ENCODE measurements at regions not wholly inside any gene's neighbourhood (a gene's known extent, or its start where the extent isn't known, plus 50 kb on each side); places are given as distances from the start of the nearest gene placed in this dataset.

DNA sequence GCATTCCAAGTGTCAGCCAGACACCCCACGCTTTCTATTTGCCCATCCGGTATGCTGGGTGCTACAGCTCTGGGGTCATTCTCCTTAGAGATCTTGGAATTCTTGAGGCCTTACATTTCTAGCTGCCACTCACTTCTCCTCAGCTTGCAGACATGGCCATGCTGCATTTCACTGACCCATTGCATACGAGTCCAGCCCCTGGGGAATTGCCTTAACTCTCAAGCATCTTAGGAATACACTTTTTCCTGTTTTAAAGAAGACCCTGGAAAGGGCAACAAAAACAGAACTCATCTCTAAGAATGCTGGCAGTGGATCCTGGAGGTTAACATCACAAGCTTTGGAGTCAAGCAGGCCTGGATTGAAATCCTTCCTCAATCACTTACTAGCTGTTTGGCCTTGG, 122.0 kb upstream of the LNX1 start:
- TF ChIP-seq, protein P1, sequence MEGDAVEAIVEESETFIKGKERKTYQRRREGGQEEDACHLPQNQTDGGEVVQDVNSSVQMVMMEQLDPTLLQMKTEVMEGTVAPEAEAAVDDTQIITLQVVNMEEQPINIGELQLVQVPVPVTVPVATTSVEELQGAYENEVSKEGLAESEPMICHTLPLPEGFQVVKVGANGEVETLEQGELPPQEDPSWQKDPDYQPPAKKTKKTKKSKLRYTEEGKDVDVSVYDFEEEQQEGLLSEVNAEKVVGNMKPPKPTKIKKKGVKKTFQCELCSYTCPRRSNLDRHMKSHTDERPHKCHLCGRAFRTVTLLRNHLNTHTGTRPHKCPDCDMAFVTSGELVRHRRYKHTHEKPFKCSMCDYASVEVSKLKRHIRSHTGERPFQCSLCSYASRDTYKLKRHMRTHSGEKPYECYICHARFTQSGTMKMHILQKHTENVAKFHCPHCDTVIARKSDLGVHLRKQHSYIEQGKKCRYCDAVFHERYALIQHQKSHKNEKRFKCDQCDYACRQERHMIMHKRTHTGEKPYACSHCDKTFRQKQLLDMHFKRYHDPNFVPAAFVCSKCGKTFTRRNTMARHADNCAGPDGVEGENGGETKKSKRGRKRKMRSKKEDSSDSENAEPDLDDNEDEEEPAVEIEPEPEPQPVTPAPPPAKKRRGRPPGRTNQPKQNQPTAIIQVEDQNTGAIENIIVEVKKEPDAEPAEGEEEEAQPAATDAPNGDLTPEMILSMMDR (IDR thresholded peaks at IDR 0.05; ENCODE audit: extremely low read depth, insufficient read depth, missing control alignments): no peak
- in situ Hi-C loops (cut with MboI; ENCODE audit: low pct_unique_long_range_greater_than_20kb, low sequenced_read_pairs, unreplicated experiment): loop anchor here (25.0 kb wide), 1 partner anchor 524 kb away; the partner anchor contains the start of gene PDGFRA
- no peak for DNase-seq (ENCODE audit: low spot score)

DNA sequence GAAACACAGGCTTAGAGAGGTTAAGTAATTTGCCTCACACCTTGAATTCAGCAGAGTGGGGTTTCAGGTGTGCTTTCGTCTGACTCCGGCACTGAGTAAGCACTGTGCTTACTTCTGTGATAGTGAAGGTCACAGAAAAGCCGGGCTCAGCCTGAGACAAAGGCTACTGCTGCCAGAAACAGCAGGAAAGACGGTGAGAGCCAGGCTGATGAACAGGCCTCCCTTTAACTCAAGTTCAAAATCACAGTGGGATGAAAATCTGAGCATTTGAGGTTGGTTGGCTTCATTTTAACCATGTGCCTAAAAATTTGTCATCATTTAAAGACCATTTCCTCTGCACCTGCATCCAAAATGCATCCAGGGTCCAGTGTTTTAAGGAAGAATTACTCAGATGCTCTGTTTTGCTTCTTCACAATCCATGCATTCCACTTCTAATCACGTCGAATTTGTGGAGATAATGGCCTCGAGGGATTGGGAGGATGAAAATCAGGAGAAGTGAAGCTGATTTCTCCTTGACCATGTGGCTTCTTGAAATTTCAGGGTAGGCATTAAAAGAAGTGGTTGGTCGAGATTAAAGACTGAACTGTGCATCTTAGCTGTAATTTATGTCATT, 121.2 kb upstream of the LNX1 start:
- in situ Hi-C loops (cut with MboI; ENCODE audit: low pct_unique_long_range_greater_than_20kb, low sequenced_read_pairs, unreplicated experiment): loop anchor here (25.0 kb wide), 1 partner anchor 525 kb away; the partner anchor contains the start of gene PDGFRA
- TF ChIP-seq, protein P1 (IDR thresholded peaks at IDR 0.05; ENCODE audit: extremely low read depth, insufficient read depth, missing control alignments): no peak

DNA sequence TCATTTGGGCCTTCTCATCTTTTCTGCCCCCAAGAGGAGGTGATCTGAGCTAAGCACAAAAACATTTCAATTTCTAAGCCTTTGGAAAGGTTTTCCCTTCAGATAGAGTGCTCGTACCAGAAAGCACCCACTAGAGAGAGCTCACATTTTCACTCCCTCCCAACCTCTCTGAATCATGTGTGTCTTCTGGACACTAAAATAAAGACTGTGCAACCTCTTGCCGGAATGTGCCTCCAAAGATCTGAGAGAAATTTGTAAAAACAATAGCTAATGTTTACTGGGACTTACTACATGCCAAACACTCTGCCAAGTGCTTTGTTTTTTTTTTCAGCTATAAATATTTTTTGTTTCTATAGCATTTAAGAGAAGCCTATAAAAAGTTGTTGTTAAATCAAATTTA, 120.6 kb upstream of the LNX1 start:
- DNase-seq (ENCODE audit: low spot score): no peak
- in situ Hi-C loops (cut with MboI; ENCODE audit: low pct_unique_long_range_greater_than_20kb, low sequenced_read_pairs, unreplicated experiment): loop anchor here (25.0 kb wide), 1 partner anchor 525 kb away; the partner anchor contains the start of gene PDGFRA
- TF ChIP-seq, protein P1 (IDR thresholded peaks at IDR 0.05; ENCODE audit: extremely low read depth, insufficient read depth, missing control alignments): no peak

More for the DNA sequence above, 121.2 kb upstream of the LNX1 start:
- no peak for DNase-seq (ENCODE audit: low spot score)

DNA sequence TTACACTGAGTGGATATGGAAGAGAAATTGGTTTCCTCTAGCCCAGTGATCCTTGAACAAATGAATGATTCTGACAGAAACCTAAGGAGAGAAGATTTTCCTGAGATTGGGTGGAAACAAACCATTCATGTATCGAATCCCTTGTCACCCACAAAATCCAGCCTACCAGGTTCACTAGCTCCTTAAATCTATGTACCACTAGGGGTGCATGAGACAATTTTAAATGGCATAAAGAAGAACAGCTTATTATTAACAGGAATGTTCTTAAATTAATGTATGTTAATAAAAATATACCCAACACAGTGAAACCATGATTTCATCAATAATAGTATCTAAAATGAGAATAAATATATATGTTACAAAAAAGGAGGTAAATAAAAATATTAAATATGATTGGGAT, 118.4 kb upstream of the LNX1 start:
- TF ChIP-seq, protein P1 (IDR thresholded peaks at IDR 0.05; ENCODE audit: extremely low read depth, insufficient read depth, missing control alignments): no peak
- in situ Hi-C loops (cut with MboI; ENCODE audit: low pct_unique_long_range_greater_than_20kb, low sequenced_read_pairs, unreplicated experiment): loop anchor here (25.0 kb wide), 1 partner anchor 528 kb away; the partner anchor contains the start of gene PDGFRA
- DNase-seq (ENCODE audit: low spot score): no peak

DNA sequence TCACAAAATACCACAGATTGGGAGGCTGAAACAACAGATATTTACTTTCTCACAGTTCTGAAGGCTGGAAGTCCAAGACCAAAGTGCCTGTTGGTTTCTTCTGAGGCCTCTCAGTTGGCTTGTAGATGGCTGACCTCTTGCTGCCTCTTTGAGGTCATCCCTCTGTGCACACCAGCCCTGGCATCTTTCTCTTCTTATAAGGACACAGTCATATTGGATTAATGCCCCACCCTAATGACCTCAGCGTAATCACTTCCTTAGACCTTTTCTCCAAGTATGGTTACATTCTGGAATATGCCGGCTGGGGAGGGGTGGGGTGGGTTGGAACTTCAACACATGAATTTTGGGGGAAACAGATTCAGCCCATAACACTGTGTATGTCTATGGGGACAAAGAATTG, 116.2 kb upstream of the LNX1 start:
- TF ChIP-seq, protein P1 (IDR thresholded peaks at IDR 0.05; ENCODE audit: extremely low read depth, insufficient read depth, missing control alignments): no peak
- in situ Hi-C loops (cut with MboI; ENCODE audit: low pct_unique_long_range_greater_than_20kb, low sequenced_read_pairs, unreplicated experiment): loop anchor here (25.0 kb wide), 1 partner anchor 530 kb away; the partner anchor contains the start of gene PDGFRA
- no peak for DNase-seq (ENCODE audit: low spot score)

DNA sequence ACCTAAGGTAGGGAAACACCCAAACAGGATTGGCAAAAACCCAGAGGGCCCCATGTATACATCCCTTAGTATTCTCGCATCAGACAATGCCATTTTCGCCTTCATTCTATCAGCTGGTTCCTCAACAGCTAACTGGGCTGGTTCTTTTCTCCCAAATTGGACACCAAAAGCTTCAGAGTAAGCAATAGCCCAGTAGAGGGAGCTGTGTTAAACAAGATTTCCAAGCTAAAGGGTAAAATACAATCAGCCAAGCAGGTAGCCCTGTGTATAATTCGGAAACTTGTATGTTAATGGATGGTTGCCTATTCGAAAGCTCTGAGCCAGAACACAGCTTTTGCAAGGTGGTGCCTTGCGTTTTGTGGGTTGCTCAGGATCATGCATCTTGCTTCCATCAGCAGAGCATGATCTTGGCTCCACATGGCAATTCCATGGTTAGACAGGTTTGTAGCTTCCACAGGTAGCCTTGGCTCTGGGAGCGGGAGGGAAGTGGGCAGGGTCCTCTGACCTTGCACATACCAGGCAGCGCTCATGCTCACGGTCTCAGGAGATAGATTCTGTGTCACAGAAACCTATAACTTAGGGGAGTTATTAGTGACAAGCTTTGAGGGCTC, 115.2 kb upstream of the LNX1 start:
- in situ Hi-C loops (cut with MboI; ENCODE audit: low pct_unique_long_range_greater_than_20kb, low sequenced_read_pairs, unreplicated experiment): loop anchor here (25.0 kb wide), 1 partner anchor 531 kb away; the partner anchor contains the start of gene PDGFRA
- peak; percentile 44 for DNase-seq (ENCODE audit: low spot score)
- TF ChIP-seq, protein P1 (IDR thresholded peaks at IDR 0.05; ENCODE audit: extremely low read depth, insufficient read depth, missing control alignments): peak; percentile 68
